T-helper 17 cell (primary cell): ENCODE measurements at regions not wholly inside any gene's neighbourhood (a gene's known extent, or its start where the extent isn't known, plus 50 kb on each side); places are given as distances from the start of the nearest gene placed in this dataset.

Source experiments
- ATAC-seq: fragments of 150-1000 bp; cut with Tn5 transposase; 2 replicates; pipeline ENCODE4 v1.10.0; 2021; ENCODE audit warnings: mild to moderate bottlenecking, moderate library complexity
- DNase-seq, 3 donors: peaks; one replicate each; pipeline versions ENCODE4 v3.0.0 to v3.0.0-alpha.2; 2020 to 2021
- H3K9me3 ChIP-seq: one replicate; pipeline ENCODE4 v1.7.0; 2013; ENCODE audit warnings: low read length, mild to moderate bottlenecking; ENCODE audit not compliant: control insufficient read depth, poor library complexity, severe bottlenecking
- H3K27ac Mint-ChIP-seq: one replicate; pipeline ENCODE4 v1.8.0; 2022; ENCODE audit warnings: mild to moderate bottlenecking, moderate library complexity, mixed read lengths
- H3K27me3 Mint-ChIP-seq: one replicate; pipeline ENCODE4 v1.8.0; 2022; ENCODE audit warnings: mixed read lengths
- H3K36me3 Mint-ChIP-seq: one replicate; pipeline ENCODE4 v1.8.0; 2022; ENCODE audit warnings: low read depth, mixed read lengths
- H3K4me1 Mint-ChIP-seq: one replicate; pipeline ENCODE4 v1.8.0; 2022; ENCODE audit warnings: mild to moderate bottlenecking, mixed read lengths
- H3K4me3 Mint-ChIP-seq: one replicate; pipeline ENCODE4 v1.8.0; 2022; ENCODE audit warnings: mild to moderate bottlenecking, moderate library complexity, mixed read lengths

DNA sequence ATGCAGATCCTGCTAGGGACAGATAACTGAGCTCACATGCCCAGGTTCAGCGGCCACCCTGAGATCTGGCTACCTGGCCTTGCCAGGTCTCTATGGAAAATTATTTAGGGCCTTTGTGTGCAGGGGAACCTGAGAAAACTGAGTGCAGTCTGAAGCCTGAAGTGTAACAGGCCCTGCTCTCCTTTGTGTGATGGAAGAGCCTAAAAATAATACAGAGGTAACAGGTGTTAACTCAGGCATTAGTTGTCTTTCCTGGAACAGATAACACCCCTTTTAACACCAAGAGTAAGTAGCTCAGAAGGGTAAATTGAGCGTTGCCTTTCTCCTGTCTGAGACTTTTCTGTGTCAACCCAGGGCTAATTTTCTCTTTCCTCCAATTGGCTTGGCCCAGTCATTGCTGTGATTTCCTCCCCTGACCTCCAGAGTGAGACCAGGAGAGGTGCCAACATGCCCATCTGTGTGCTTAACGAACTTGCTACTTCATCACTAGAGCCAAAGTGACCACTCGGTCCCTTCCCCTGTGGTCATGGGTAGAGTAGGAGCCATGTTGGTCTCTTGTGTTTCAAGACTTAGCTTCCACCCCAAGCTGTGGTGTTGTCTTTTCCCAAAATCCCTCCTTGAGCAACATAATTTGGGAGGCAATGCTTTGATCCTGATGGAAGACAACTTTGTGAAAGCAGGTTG, 304.4 kb upstream of the JAG1 start:
- Mint-ChIP-seq H3K36me3 (no peaks in the 10 kb centered on the region), H3K4me3 (no peak overlapping the region), H3K27me3 (no peaks in the 10 kb centered on the region), H3K27ac (no peak overlapping the region), H3K4me1 (no peaks in the 10 kb centered on the region)
- H3K9me3 ChIP-seq, result no peaks in the 10 kb centered on the region
- ATAC-seq, result no peak
- DNase-seq, result no peak

DNA sequence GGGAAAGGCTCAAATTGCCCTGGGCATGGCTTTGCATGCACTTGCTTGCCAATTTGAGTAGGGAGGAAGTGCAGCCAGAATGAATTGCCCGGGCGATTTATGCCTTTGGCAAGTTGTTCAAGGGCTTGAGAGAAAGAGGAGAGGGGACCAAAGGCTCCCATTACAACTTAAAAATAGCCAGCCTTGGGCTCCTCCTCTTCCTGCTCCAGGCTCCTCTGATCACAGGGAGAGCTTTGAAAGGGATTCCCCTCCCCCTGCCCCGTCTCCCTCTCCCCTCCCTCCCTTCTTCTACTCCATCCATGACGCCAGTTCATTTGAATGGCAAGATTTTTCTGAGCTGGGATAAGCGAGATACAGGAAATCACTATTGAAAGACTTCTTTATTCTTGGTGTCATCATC, 304.9 kb upstream of the JAG1 start:
- no peak for ATAC-seq
- H3K9me3 ChIP-seq, result no peaks in the 10 kb centered on the region
- no peak overlapping the region for H3K4me3 Mint-ChIP-seq
- H3K27ac Mint-ChIP-seq, result no peak overlapping the region
- DNase-seq, result no peak
- H3K27me3 Mint-ChIP-seq, result no peaks in the 10 kb centered on the region
- no peaks in the 10 kb centered on the region for H3K36me3 Mint-ChIP-seq
- no peaks in the 10 kb centered on the region for H3K4me1 Mint-ChIP-seq

DNA sequence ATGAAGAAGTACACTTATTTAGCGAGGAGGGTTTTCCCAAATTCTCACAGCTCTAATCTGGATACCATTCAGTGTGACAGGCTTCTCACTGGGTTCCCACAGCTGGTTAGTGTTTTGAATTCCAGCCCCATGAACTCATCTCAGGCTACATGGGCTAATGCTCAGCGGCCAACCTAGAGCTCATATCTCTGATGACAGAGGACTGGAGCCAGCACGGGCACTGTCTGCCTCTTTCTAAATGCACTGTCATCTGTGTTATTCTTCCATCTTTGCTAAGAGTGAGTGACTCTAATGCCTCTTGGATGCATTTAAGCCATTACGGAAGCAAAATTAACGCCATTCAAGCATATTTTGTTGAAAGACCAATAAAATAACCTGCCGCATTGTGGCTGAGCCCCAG, 308.9 kb upstream of the JAG1 start:
- H3K4me3 Mint-ChIP-seq, result no peak overlapping the region
- no peaks in the 10 kb centered on the region for H3K36me3 Mint-ChIP-seq
- no peak overlapping the region for H3K27ac Mint-ChIP-seq

DNA sequence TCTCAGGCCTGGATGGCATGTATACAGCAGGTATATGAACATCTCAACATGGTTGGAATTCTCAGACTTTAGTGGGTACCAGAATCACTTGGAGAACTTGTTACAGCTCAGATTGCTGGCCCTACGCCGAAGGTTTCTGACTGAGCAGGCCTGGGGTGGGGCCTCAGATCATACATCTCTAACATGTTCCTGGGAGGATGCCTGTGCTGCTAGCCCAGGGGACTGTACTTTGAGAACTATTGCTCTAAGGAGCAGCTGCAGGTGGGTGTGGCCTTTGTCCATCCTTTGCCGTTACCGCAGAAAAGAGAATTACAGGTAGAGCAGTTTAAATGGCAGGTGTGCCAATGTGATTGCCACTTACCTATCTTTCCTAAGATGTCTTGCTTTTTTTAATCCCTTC, 310.5 kb upstream of the JAG1 start:
- H3K27ac Mint-ChIP-seq, result no peak overlapping the region
- no peaks in the 10 kb centered on the region for H3K36me3 Mint-ChIP-seq
- ATAC-seq, result no peak

More for the DNA sequence above, 308.9 kb upstream of the JAG1 start:
- no peaks in the 10 kb centered on the region for H3K9me3 ChIP-seq
- DNase-seq (no peak), ATAC-seq (no peak)
- no peaks in the 10 kb centered on the region for H3K4me1 Mint-ChIP-seq
- no peaks in the 10 kb centered on the region for H3K27me3 Mint-ChIP-seq

DNA sequence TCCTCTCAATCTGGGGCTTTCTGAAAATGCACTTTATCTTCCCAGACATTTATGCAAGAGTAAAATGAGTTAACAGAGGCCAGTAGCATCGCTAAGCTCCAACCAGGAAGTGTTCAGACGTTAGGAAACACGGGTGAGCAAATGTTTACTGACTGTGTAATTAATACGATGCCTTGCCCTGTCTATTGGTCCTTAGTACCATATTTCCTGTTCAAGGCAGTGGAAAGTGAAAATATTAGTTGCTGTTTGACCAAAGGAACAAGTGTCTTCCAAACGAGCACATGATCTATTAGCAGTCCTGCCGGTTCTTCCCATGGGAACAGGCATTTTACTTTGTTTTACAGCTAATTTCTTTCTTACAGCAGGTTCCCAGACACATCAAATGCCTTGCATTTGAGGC, 311.1 kb upstream of the JAG1 start:
- H3K4me1 Mint-ChIP-seq, result no peaks in the 10 kb centered on the region
- no peak overlapping the region for H3K27ac Mint-ChIP-seq
- H3K9me3 ChIP-seq, result no peaks in the 10 kb centered on the region
- DNase-seq (no peak), ATAC-seq (no peak)
- no peaks in the 10 kb centered on the region for H3K27me3 Mint-ChIP-seq
- H3K4me3 Mint-ChIP-seq, result no peak overlapping the region
- no peaks in the 10 kb centered on the region for H3K36me3 Mint-ChIP-seq

More for the DNA sequence above, 310.5 kb upstream of the JAG1 start:
- DNase-seq, result no peak
- Mint-ChIP-seq H3K4me1 (no peaks in the 10 kb centered on the region), H3K4me3 (no peak overlapping the region), H3K27me3 (no peaks in the 10 kb centered on the region)
- H3K9me3 ChIP-seq, result no peaks in the 10 kb centered on the region

DNA sequence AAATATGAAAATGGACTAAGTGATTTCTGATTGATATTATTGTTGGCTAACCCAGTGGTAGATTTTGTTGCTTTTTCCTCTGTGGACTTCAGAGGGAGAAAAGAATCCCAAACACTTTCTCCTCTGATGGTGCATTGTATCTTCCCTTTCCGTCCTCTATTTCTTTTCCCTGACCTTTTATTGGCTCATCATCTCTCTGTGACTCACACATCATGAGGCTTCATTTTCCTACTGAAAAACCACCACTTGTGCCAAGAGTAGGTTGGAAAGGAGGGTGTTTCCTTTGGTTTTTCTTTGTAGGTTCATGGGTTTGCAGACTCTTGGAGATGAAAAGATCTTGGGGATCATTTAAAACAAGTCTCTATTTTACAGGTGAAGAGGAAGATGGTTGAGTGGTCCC, 311.7 kb upstream of the JAG1 start:
- H3K9me3 ChIP-seq, result no peaks in the 10 kb centered on the region
- no peak for ATAC-seq
- DNase-seq, result no peak
- Mint-ChIP-seq H3K27me3 (no peaks in the 10 kb centered on the region), H3K4me3 (no peak overlapping the region), H3K36me3 (no peaks in the 10 kb centered on the region), H3K4me1 (no peaks in the 10 kb centered on the region), H3K27ac (no peak overlapping the region)

DNA sequence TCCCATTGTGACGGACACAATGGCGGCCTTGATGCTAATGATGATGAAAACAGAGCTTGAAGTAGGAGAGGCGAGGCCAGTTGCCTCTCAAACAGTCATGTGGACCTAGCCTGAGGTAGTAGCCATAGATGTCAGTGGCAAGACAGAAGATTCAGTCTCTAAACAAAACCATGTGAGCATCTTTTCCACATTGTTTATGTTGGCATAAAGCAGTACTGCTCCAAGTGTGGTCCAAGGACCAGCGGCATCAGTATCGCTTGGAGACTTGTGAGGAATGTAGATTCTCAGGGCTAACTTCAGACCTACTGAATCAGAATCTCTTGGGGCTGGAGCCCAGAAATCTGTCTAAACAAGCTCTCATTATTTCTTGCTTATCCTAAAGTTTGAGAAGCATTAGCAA, 312.8 kb upstream of the JAG1 start:
- Mint-ChIP-seq H3K27ac (no peak overlapping the region), H3K4me3 (no peak overlapping the region), H3K27me3 (no peaks in the 10 kb centered on the region), H3K36me3 (no peaks in the 10 kb centered on the region), H3K4me1 (no peaks in the 10 kb centered on the region)
- H3K9me3 ChIP-seq, result no peaks in the 10 kb centered on the region
- no peak for DNase-seq
- no peak for ATAC-seq

DNA sequence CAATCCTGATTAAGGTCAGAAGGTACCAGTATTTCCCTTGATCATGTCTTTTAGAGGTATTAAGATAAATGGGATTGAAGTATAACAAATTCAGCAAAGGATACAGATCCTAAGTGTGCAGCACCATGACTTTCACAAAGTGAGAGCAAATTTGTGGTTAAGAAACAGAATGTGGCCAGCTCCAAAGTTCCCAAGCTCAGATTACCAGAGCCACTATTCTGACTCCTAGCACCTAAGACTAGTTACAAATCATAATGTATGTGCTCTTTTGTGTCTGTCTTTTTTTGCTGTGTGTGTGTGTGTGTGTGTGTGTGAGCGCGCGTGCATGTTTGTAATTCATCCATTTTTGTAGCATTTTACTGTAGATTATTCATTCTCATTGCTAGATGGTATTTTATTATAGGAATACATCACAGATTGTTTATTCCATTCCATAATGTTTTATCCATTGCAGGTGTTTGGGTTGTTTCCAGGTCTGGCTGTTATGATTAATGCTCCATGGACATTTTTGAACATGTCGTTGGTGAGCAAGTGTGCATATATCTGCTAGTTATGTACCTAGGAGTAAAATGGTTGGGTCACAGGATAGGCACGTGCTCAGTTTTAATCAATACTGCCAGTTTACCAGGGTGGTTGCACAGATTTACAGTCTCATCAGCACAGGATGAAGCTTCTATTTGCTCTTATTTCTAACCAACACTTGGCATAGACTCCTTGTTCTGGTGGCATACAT, 314.0 kb upstream of the JAG1 start:
- no peak overlapping the region for H3K27ac Mint-ChIP-seq
- H3K27me3 Mint-ChIP-seq, result no peaks in the 10 kb centered on the region
- no peaks in the 10 kb centered on the region for H3K4me1 Mint-ChIP-seq
- no peaks in the 10 kb centered on the region for H3K36me3 Mint-ChIP-seq
- H3K9me3 ChIP-seq, result no peaks in the 10 kb centered on the region
- ATAC-seq (no peak), DNase-seq (no peak)
- H3K4me3 Mint-ChIP-seq, result no peak overlapping the region

DNA sequence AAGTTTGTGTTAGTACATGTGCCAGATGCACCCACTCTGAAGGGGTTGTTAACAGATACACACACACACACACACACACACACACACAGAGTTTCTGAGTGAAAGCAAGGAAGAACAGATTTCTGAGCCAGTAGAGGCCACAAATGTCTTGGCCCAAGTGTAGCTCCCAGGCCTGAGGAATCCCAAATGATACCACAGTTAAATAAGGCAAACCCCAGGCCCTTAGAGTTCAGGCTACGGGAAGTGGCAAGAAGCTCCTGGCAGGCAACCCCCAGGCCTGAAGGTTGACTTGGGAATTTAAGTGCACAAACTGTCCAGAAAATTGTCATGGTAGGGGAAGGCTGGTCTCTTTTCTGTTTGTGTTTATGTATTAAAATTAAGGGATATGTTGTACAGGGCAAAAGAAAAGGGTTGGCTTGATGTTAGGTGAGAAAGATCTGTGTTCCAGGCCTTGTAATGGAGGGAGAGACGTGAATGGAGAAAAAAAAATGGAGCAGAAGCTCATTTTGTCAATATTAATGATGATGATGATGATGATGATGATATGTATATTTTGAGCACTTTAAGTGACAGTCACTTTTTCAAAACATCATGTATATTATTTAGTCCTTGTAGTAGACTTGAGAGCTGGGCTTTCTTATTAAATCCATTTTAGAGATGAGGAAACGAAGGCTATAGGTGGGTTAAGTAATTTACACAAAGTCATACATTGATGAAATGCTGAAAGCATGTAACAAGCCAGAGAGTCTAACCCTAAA, 317.0 kb upstream of the JAG1 start:
- Mint-ChIP-seq H3K4me1 (no peaks in the 10 kb centered on the region), H3K27ac (no peak overlapping the region), H3K4me3 (no peak overlapping the region), H3K36me3 (no peaks in the 10 kb centered on the region), H3K27me3 (no peaks in the 10 kb centered on the region)
- no peaks in the 10 kb centered on the region for H3K9me3 ChIP-seq
- DNase-seq, result no peak
- no peak for ATAC-seq

DNA sequence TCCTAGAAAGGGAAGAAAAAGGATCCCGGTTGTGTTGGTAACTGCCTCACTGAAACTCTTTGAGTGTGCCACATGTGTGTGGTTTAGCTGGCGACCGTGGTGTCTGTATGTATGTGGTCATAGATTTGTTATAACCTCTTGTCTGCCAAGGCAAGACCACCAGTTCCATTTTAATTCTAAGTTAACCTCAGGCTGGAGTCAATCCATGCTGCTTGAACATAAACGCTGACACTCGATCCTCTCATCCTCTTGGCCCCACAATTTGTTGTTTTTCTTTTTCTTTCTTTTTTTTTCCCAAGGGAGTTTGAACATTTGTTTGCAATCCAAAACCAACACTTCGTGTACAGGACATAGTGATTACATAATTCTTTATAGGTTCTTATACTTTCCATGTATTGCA, 318.9 kb upstream of the JAG1 start:
- H3K27ac Mint-ChIP-seq, result no peak overlapping the region
- H3K27me3 Mint-ChIP-seq, result no peaks in the 10 kb centered on the region
- H3K36me3 Mint-ChIP-seq, result no peaks in the 10 kb centered on the region
- no peak for DNase-seq
- H3K9me3 ChIP-seq, result no peaks in the 10 kb centered on the region
- no peaks in the 10 kb centered on the region for H3K4me1 Mint-ChIP-seq
- ATAC-seq, result no peak
- no peak overlapping the region for H3K4me3 Mint-ChIP-seq

DNA sequence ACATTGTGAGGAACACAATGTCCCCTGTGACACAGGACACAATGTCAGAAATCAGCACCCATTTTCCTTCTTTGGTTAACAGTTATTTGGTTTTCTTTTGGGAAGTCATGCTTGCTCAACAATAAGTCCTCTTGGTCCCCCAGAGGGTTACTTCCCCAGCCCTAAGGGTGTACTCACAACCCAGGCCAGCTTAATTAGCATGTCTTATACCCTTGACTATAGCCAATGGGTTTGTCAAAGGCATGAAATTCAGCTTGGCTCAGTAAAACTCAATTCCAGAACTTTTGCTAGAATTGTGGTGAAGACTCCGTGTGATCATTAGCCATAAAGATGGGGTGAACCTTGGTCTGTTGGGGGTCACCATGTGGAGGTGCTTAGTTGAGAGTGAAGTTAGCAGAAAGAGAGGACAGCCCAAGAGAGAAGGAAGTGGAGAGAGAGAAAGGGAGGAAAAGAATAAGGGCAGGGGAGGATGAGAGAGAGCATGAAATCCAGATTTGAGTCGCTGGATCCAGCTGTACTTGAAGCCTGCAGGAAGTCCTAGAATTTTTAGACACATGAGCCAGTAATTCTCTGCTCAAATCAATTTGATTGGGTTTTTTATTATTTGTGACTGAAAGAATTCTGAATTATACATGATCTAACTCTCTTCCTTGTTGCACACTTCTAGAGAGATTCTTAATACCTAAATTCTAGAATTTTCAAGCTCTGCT, 321.3 kb upstream of the JAG1 start:
- no peak for DNase-seq
- H3K36me3 Mint-ChIP-seq, result no peaks in the 10 kb centered on the region
- H3K4me1 Mint-ChIP-seq, result no peaks in the 10 kb centered on the region
- H3K27me3 Mint-ChIP-seq, result no peaks in the 10 kb centered on the region
- no peak for ATAC-seq
- H3K9me3 ChIP-seq, result no peaks in the 10 kb centered on the region
- H3K27ac Mint-ChIP-seq, result no peak overlapping the region
- H3K4me3 Mint-ChIP-seq, result no peak overlapping the region

DNA sequence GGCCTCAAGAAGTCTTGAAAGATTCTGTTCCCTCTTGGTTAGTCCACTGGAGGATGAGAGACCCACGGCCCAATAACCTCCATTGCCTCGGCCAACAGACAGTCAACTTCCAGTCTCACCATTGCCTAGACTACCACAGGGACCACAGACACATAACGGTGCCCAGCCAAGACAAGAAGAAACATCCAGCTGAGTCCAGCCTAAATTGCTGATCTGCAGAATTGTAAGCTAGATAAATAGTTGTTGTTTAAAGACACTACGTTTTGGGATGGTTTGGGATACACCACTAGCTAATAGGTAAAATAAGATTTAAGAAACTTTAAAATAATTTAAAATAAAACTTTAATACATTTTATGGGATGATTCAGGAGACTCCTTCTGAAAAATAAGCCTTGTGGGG, 324.7 kb upstream of the JAG1 start:
- Mint-ChIP-seq H3K4me3 (no peak overlapping the region), H3K36me3 (no peaks in the 10 kb centered on the region), H3K4me1 (no peaks in the 10 kb centered on the region), H3K27ac (no peak overlapping the region), H3K27me3 (no peaks in the 10 kb centered on the region)
- no peaks in the 10 kb centered on the region for H3K9me3 ChIP-seq
- no peak for DNase-seq
- no peak for ATAC-seq

DNA sequence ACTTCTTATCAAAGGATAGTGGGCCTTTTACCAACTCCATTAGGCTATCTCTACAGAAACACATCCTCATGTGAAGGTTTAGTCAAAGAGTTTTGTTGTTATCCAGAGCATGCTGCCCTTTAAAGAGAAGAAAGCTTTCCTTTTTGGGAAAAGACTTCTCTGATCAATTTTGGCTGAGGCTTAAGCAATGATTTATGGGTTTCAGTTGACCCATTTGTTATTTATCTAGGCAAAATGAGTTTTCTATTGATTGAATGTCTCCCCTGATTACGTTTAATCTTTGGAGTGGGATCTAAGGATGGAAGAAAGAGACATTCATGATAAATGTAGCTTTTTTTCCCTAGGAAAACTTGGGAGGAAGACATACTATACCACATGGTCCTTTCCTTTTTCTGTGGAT, 326.6 kb upstream of the JAG1 start:
- no peak for ATAC-seq
- no peak overlapping the region for H3K4me3 Mint-ChIP-seq
- H3K9me3 ChIP-seq, result no peaks in the 10 kb centered on the region
- H3K4me1 Mint-ChIP-seq, result no peaks in the 10 kb centered on the region
- no peaks in the 10 kb centered on the region for H3K27me3 Mint-ChIP-seq
- DNase-seq, result no peak
- no peaks in the 10 kb centered on the region for H3K36me3 Mint-ChIP-seq
- no peak overlapping the region for H3K27ac Mint-ChIP-seq
